ENCODE measurements at regions not wholly inside any gene's neighbourhood (a gene's known extent, or its start where the extent isn't known, plus 50 kb on each side); places are given as distances from the start of the nearest gene placed in this dataset.

DNA sequence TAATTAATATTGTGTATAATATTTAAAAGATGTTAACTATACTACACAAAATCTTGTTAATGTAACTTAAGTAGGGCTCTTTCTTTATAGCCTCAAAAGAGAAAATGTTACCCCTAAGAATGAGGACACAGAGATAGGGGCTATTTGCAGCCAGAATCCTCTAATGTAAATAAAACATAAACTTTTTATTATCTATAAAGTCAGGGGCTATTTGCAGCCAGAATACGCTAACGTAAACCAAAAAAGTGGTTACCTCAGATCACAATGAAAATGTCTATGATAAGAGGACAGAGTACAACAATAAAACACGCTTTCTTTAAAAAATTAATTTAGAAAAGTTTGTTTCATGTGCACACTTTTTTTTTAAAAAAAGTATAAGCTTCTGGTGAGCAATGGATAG lies 229.9 kb upstream of the PITX2 start:
- TF ChIP-seq, protein P1, sequence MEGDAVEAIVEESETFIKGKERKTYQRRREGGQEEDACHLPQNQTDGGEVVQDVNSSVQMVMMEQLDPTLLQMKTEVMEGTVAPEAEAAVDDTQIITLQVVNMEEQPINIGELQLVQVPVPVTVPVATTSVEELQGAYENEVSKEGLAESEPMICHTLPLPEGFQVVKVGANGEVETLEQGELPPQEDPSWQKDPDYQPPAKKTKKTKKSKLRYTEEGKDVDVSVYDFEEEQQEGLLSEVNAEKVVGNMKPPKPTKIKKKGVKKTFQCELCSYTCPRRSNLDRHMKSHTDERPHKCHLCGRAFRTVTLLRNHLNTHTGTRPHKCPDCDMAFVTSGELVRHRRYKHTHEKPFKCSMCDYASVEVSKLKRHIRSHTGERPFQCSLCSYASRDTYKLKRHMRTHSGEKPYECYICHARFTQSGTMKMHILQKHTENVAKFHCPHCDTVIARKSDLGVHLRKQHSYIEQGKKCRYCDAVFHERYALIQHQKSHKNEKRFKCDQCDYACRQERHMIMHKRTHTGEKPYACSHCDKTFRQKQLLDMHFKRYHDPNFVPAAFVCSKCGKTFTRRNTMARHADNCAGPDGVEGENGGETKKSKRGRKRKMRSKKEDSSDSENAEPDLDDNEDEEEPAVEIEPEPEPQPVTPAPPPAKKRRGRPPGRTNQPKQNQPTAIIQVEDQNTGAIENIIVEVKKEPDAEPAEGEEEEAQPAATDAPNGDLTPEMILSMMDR (IDR thresholded peaks at IDR 0.05) = no peak
- TF ChIP-seq POLR2A (IDR thresholded peaks at IDR 0.05) = no peak
